ENCODE measurements at regions not wholly inside any gene's neighbourhood (a gene's known extent, or its start where the extent isn't known, plus 50 kb on each side); places are given as distances from the start of the nearest gene placed in this dataset.
A peak's percentile ranks its signal among the peaks of the same experiment; 100 is the strongest.

GRCh38 chr1:234725177-234726132, 115.5 kb upstream of the IRF2BP2 start:
- DNase-seq, result peak; percentile 96

- DNase-seq, result peak; percentile 80
These were observed 114.7 kb upstream of the IRF2BP2 start for GRCh38 chr1:234724516-234725176.

- DNase-seq, result no peak
These were observed 113.1 kb upstream of the IRF2BP2 start for GRCh38 chr1:234722904-234723720.

GRCh38 chr1:234722270-234722704, 112.3 kb upstream of the IRF2BP2 start:
- no peak for DNase-seq

- no peak for DNase-seq
These were observed 111.7 kb upstream of the IRF2BP2 start for GRCh38 chr1:234721476-234722269.

- no peak for DNase-seq
These were observed 110.9 kb upstream of the IRF2BP2 start for GRCh38 chr1:234720709-234721441.

GRCh38 chr1:234719454-234720251, 109.7 kb upstream of the IRF2BP2 start:
- no peak for DNase-seq

GRCh38 chr1:234718496-234719453, 108.8 kb upstream of the IRF2BP2 start:
- no peak for DNase-seq

- no peak for DNase-seq
These were observed 107.0 kb upstream of the IRF2BP2 start for GRCh38 chr1:234716908-234717375.

- DNase-seq, result no peak
These were observed 105.5 kb upstream of the IRF2BP2 start for GRCh38 chr1:234715252-234716014.

GRCh38 chr1:234713859-234714258, 103.9 kb upstream of the IRF2BP2 start:
- no peak for DNase-seq

- no peak for DNase-seq
These were observed 103.5 kb upstream of the IRF2BP2 start for GRCh38 chr1:234713440-234713839.

- DNase-seq, result no peak
These were observed 102.9 kb upstream of the IRF2BP2 start for GRCh38 chr1:234712891-234713305.

GRCh38 chr1:234710936-234711724, 101.2 kb upstream of the IRF2BP2 start:
- DNase-seq, result no peak

- DNase-seq, result no peak
These were observed 100.4 kb upstream of the IRF2BP2 start for GRCh38 chr1:234710381-234710780.

GRCh38 chr1:234709473-234710228, 99.7 kb upstream of the IRF2BP2 start:
- no peak for DNase-seq
